Aorta (tissue), 5 donors: ENCODE measurements at regions not wholly inside any gene's neighbourhood (a gene's known extent, or its start where the extent isn't known, plus 50 kb on each side); places are given as distances from the start of the nearest gene placed in this dataset.

ENCODE experiments used
- ATAC-seq: fragments of 200-7000 bp; cut with Tn5 transposase; one replicate; pipeline ENCODE4 v1.9.1; 2022; ENCODE audit warnings: moderate library complexity; ENCODE audit not compliant: low FRiP score
- DNase-seq, 2 donors: peaks; one replicate each; pipeline ENCODE4 v3.0.0-alpha.2; 2020
- H3K27ac ChIP-seq, 2 donors: one replicate each; pipeline ENCODE4 v1.5.1; 2013; ENCODE audit warnings: low read length in 2 of 2, mild to moderate bottlenecking in 2 of 2, moderate library complexity in 2 of 2, control low read depth in 1 of 2, inconsistent platforms in 1 of 2, low read depth in 1 of 2
- H3K27me3 ChIP-seq, 2 donors: one replicate each; pipeline ENCODE4 v1.6.1; 2013; ENCODE audit warnings: control low read depth in 1 of 2, low read length in 1 of 2, mild to moderate bottlenecking in 1 of 2, moderate library complexity in 1 of 2; ENCODE audit not compliant: insufficient read depth in 2 of 2, control insufficient read depth in 1 of 2
- H3K36me3 ChIP-seq, 2 donors: one replicate each; pipeline ENCODE4 v1.6.1; 2013; ENCODE audit warnings: control low read depth in 1 of 2, low read length in 1 of 2, mild to moderate bottlenecking in 1 of 2; ENCODE audit not compliant: insufficient read depth in 2 of 2, control insufficient read depth in 1 of 2
- H3K4me1 ChIP-seq, 2 donors: one replicate each; pipeline ENCODE4 v1.6.1; 2013; ENCODE audit warnings: low read length in 2 of 2, control low read depth in 1 of 2, mild to moderate bottlenecking in 1 of 2, moderate library complexity in 1 of 2; ENCODE audit not compliant: insufficient read depth in 2 of 2, control insufficient read depth in 1 of 2
- H3K4me3 ChIP-seq, 2 donors: one replicate each; pipeline ENCODE4 v1.5.1; 2013; ENCODE audit warnings: low read length in 2 of 2, control low read depth in 1 of 2, mild to moderate bottlenecking in 1 of 2
- H3K9me3 ChIP-seq: one replicate; pipeline ENCODE4 v1.6.1; 2013; ENCODE audit warnings: mild to moderate bottlenecking, low read length; ENCODE audit not compliant: control insufficient read depth
- WGBS, 2 donors: extraction: QIAGEN DNeasy Blood & Tissue Kit; methylation state at CpG; one replicate each; pipeline ENCODE4 v1.1.7; 2013; 5-methylcytosine and 5-hydroxymethylcytosine counted together
- intact Hi-C, 2 donors: fragments of 100-400 bp; cut with DNase I; formaldehyde crosslinking; loops; one replicate each; pipeline versions ENCODE4 v1.14.2 to v1.15.0; 2022
- donor health status: healthy with polysubstance abuse.
- donor health status: Bipolar disorder and iron deficiency.
- donor health status: DM: no; HTN: no; CAD: no.
- donor health status: DM: no; HTN: no; CAD: no.
- donor health status: DM: yes; HTN: yes; CAD: no.

DNA sequence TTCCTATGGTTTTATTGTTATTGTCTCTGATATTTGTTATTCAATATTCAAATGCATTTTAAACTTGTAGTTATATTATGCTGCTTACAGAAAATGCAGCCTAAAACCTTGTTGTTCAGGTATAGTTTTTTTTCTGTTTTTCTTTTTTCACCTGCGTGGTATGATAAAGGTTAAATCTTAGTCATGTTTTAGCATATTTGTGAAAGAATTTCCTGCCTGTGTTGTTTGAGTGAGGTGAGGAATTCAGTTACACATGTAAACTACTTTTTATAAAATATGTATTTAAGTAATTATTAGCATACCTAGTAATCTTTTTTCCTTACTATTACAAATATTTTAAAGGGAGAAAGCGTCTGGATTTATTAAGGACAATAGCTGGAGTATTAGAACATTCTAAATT, 90.0 kb upstream of the NAALADL2 start:
- no peaks in the 10 kb centered on the region for H3K27me3 ChIP-seq
- no peak overlapping the region for H3K27ac ChIP-seq
- no peaks in the 10 kb centered on the region for H3K9me3 ChIP-seq
- H3K36me3 ChIP-seq, result no peaks in the 10 kb centered on the region
- ATAC-seq (no peak), DNase-seq (no peak)
- 92 to 94% methylated on average over 2 of the region's 2 CpGs for WGBS, 2 donors
- H3K4me3 ChIP-seq, result no peak overlapping the region
- intact Hi-C loops, result no loop called here
- peaks cover 2 to 4% of the 10 kb centered on the region in 2 donors for H3K4me1 ChIP-seq

DNA sequence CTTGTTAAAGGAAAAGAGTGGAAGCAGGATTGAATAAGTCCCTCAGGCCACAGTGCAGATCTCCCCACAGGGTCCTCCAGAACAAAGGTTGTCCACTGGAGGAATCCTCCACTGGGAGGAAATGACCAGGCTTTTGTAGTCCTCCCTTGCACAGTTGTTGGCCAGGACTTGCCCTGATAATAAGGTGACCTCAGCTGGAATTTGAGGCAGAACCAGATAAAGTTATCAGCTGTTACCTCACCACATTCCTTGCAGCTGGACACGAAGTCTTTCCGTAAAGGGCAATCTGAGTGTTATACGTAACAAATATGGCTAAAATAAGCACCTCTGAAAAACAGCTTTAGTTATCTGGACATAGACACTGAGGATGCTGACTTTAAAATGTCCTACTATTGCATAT, 83.5 kb upstream of the NAALADL2 start:
- Histone ChIP-seq H3K4me3 (no peak overlapping the region), H3K27me3 (no peaks in the 10 kb centered on the region), H3K9me3 (no peaks in the 10 kb centered on the region), H3K4me1 (peaks cover 0 to 4% of the 10 kb centered on the region in 2 donors), H3K27ac (no peak overlapping the region), H3K36me3 (no peaks in the 10 kb centered on the region)
- 5 to 12% methylated on average over 3 of the region's 3 CpGs for WGBS, 2 donors
- ATAC-seq, result no peak
- DNase-seq, result no peak
- intact Hi-C loops, result no loop called here

DNA sequence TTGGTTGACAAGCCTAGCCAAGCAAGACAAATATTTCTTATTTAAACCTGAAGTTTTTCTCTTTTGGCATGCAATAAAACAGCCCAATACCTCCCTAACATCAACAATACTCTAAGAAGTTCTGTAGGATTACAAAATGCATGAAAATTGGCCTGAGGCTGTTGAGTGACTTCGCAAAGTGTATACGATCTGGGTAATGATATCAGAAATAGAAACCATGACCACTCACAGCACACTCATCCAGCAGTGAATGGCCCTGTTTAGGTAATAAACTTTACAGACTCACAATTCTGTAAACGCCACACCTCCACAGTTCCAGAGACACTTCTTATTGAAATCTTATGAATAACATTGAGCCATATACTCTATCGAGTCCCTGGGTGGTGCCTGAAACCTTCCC, 83.0 kb upstream of the NAALADL2 start:
- Histone ChIP-seq H3K36me3 (no peaks in the 10 kb centered on the region), H3K27me3 (no peaks in the 10 kb centered on the region), H3K4me3 (no peak overlapping the region), H3K27ac (peak overlapping the region in 1 of 2 donors; percentile 57), H3K9me3 (no peaks in the 10 kb centered on the region), H3K4me1 (peaks cover 0 to 4% of the 10 kb centered on the region in 2 donors)
- no peak for DNase-seq
- 69 to 79% methylated on average over 4 of the region's 4 CpGs for WGBS, 2 donors
- intact Hi-C loops, result no loop called here
- no peak for ATAC-seq

DNA sequence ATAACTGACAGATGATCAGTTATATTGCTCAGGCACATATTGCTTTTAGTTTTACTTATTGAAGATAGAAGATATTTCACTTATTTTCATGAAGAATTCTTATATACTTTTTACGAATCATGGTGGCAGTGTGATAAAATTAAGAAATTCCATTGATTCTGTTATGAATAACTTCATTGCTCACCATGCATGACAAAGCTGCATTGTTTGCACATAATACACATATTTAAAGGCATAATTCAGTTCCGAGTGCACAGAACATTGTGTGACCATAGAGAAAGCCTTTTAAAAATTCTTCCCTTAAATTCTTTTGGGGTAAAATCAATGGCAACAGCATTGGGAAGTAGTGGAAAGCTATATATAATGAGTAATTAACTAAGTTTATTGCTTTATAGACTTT, 82.5 kb upstream of the NAALADL2 start:
- no peaks in the 10 kb centered on the region for H3K36me3 ChIP-seq
- H3K27ac ChIP-seq, result no peak overlapping the region
- no peaks in the 10 kb centered on the region for H3K9me3 ChIP-seq
- peaks cover 0 to 4% of the 10 kb centered on the region in 2 donors for H3K4me1 ChIP-seq
- DNase-seq (no peak), ATAC-seq (no peak)
- H3K4me3 ChIP-seq, result no peak overlapping the region
- WGBS, 2 donors, result 96 to 97% methylated on average over 2 of the region's 2 CpGs
- intact Hi-C loops, result no loop called here
- no peaks in the 10 kb centered on the region for H3K27me3 ChIP-seq

DNA sequence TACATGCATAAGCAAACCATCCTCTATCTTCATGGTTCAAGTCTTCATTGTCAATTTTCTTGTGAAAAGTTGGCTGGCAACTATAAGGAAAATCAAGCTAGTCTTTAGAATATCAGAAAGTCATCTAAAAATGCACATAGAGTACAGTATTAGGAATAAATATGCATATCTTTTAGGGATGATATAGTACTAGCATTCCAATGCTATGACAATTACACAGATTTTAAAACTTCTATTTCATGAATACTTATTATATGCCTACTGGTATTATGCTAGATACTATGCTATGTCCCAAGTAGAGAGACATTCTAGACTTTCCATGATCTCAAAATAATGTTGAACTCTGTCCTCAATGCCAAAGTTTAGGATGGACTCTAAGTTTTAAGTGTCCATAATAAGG, 81.3 kb upstream of the NAALADL2 start:
- Histone ChIP-seq H3K27me3 (no peaks in the 10 kb centered on the region), H3K36me3 (no peaks in the 10 kb centered on the region), H3K4me1 (peaks cover 0 to 4% of the 10 kb centered on the region in 2 donors), H3K9me3 (no peaks in the 10 kb centered on the region), H3K27ac (no peak overlapping the region), H3K4me3 (no peak overlapping the region)
- intact Hi-C loops, result no loop called here
- ATAC-seq (no peak), DNase-seq (no peak)

DNA sequence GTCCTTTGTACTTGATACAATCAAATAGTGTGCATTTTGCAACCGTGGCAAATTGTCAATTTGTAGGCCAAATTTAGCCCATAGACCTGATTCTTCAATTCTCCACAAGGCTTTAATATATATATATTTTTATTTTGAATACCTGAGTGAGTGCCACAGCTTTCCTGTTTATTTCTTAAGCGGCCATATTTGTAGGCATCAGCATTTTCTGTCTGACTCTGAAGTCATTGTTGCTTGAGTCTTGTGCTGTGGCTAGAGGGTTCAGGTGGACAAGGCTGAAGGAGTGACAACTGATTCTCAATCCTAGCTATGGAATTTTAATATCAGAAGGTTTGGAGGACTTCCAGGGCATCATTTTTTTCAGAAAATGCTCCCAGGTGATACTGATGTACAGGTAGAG, 75.6 kb upstream of the NAALADL2 start:
- Histone ChIP-seq H3K27ac (no peak overlapping the region), H3K4me1 (no peaks in the 10 kb centered on the region), H3K9me3 (no peaks in the 10 kb centered on the region), H3K27me3 (no peaks in the 10 kb centered on the region), H3K36me3 (no peaks in the 10 kb centered on the region), H3K4me3 (no peak overlapping the region)
- intact Hi-C loops, result no loop called here
- no peak for ATAC-seq
- no peak for DNase-seq
- 97 to 98% methylated on average over 2 of the region's 2 CpGs for WGBS, 2 donors

DNA sequence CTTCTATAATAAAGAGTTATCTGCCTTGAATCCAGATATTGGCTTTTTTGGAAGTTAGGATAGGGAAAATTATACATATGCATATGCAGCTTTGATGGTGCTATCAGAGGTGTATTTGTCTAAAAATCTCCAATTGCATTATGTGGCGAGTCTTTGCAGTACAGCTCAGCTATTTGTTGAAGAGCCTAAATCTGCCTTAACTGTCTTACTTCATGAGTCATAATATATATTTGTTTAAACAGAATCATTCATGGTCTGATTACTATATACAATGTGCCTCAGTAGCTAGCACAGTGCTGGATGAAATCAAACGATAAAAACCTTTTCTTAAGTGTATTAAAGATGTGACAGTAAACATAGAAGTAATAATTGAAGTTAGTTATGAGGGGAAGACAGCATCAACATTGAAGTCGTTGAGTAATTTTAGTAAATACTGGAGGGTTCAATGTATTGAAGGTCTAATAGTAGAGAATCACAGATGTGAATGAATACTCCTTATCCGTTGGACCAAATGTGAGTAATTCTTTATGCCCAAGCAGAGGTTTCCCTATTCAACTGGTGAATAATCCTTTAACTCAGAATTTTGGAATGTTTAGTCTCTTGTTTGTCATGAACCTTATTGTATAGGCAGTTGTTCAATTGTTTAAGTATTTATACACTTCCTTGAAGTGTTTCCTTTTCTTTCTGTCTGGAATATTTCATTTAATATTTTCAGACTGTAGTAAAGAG, 74.8 kb upstream of the NAALADL2 start:
- intact Hi-C loops, result no loop called here

DNA sequence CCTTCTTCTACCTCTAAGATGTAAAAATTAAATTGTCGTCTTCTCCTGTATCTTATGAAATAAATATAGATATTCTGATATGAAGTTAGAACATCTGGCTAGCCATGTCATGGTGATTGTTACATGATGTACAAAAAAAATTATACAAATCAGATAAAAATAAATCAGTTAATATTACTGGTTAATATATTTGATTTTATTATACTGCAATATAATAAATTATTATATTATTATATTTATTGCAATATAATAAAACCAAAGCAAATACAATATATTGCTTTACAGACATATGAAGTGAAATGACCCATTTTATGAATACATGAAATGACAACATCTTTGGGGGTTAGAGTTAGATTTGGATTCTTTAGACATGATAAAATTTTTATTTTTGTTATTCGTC, 72.3 kb upstream of the NAALADL2 start:
- DNase-seq (no peak), ATAC-seq (no peak)
- Histone ChIP-seq H3K27me3 (no peaks in the 10 kb centered on the region), H3K9me3 (no peaks in the 10 kb centered on the region), H3K4me3 (no peak overlapping the region), H3K4me1 (no peaks in the 10 kb centered on the region), H3K36me3 (no peaks in the 10 kb centered on the region), H3K27ac (no peak overlapping the region)
- 88 to 89% methylated on average over 2 of the region's 2 CpGs for WGBS, 2 donors
- intact Hi-C loops, result no loop called here

More for the DNA sequence above, 74.8 kb upstream of the NAALADL2 start:
- H3K4me1 ChIP-seq, result no peaks in the 10 kb centered on the region
- H3K27ac ChIP-seq, result no peak overlapping the region
- no peaks in the 10 kb centered on the region for H3K36me3 ChIP-seq
- 91 to 94% methylated on average over 4 of the region's 4 CpGs for WGBS, 2 donors
- H3K4me3 ChIP-seq, result no peak overlapping the region
- ATAC-seq, result no peak
- H3K9me3 ChIP-seq, result no peaks in the 10 kb centered on the region
- H3K27me3 ChIP-seq, result no peaks in the 10 kb centered on the region
- no peak for DNase-seq

DNA sequence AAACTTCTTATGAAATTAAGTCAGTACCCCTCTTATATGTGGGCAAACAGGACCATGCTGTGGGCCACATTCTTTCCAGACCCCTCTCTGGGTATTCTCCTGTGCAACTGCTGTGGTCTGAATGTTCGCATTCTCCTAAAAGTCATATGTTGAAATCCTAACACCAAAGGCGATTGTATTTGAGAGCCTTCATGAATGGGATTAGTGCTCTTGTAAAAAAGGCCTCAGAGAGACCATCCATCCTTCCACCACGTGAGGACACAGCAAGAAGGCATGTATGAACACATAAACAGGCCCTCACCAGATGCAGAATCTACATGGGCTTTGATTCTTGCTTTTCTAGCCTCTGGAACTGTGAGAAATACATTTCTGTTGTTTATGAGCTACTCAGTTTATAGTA, 68.0 kb upstream of the NAALADL2 start:
- Histone ChIP-seq H3K36me3 (no peaks in the 10 kb centered on the region), H3K4me1 (peaks cover 0 to 2% of the 10 kb centered on the region in 2 donors), H3K4me3 (no peak overlapping the region), H3K9me3 (no peaks in the 10 kb centered on the region), H3K27me3 (no peaks in the 10 kb centered on the region), H3K27ac (no peak overlapping the region)
- DNase-seq, result no peak
- WGBS, 2 donors, result 91 to 94% methylated on average over 3 of the region's 3 CpGs
- ATAC-seq, result no peak
- intact Hi-C loops, result no loop called here
